ENCODE measurements at regions not wholly inside any gene's neighbourhood (a gene's known extent, or its start where the extent isn't known, plus 50 kb on each side); places are given as distances from the start of the nearest gene placed in this dataset.

GRCh38 chr22:34429314-34429713, 509.0 kb upstream of the LARGE1 start:
- no peak for DNase-seq
- H3K27ac ChIP-seq: no peak overlapping the region
- WGBS, 4 donors: 78 to 83% (median 80%) methylated on average over 5 of the region's 5 CpGs
- no peak for TF ChIP-seq POLR2A (IDR thresholded peaks at IDR 0.05)
- TF ChIP-seq, protein P1, sequence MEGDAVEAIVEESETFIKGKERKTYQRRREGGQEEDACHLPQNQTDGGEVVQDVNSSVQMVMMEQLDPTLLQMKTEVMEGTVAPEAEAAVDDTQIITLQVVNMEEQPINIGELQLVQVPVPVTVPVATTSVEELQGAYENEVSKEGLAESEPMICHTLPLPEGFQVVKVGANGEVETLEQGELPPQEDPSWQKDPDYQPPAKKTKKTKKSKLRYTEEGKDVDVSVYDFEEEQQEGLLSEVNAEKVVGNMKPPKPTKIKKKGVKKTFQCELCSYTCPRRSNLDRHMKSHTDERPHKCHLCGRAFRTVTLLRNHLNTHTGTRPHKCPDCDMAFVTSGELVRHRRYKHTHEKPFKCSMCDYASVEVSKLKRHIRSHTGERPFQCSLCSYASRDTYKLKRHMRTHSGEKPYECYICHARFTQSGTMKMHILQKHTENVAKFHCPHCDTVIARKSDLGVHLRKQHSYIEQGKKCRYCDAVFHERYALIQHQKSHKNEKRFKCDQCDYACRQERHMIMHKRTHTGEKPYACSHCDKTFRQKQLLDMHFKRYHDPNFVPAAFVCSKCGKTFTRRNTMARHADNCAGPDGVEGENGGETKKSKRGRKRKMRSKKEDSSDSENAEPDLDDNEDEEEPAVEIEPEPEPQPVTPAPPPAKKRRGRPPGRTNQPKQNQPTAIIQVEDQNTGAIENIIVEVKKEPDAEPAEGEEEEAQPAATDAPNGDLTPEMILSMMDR (IDR thresholded peaks at IDR 0.05): no peak
- H3K9me3 ChIP-seq: peaks cover 0 to 3% (median 0%) of the 10 kb centered on the region in 12 donors
- H3K4me3 ChIP-seq: no peak overlapping the region
- no peaks in the 10 kb centered on the region for H3K36me3 ChIP-seq
- no peaks in the 10 kb centered on the region for H3K4me1 ChIP-seq
- intact Hi-C loops (cut with DNase I): no loop called here
- ATAC-seq: no peak
- H3K27me3 ChIP-seq: peaks cover 0 to 17% (median 0%) of the 10 kb centered on the region in 9 donors

GRCh38 chr22:34430386-34430785, 510.1 kb upstream of the LARGE1 start:
- Histone ChIP-seq H3K9me3 (peaks cover 0 to 3% (median 0%) of the 10 kb centered on the region in 12 donors), H3K4me3 (no peak overlapping the region), H3K27ac (no peak overlapping the region), H3K4me1 (no peaks in the 10 kb centered on the region), H3K27me3 (peaks cover 0 to 8% (median 0%) of the 10 kb centered on the region in 9 donors), H3K36me3 (no peaks in the 10 kb centered on the region)
- DNase-seq (no peak), ATAC-seq (no peak)
- no peak for TF ChIP-seq POLR2A (IDR thresholded peaks at IDR 0.05)
- TF ChIP-seq, protein P1 (IDR thresholded peaks at IDR 0.05): no peak
- intact Hi-C loops (cut with DNase I): no loop called here
- WGBS, 4 donors: 69 to 77% (median 73%) methylated on average over 2 of the region's 2 CpGs

- H3K27ac ChIP-seq: no peak overlapping the region
- TF ChIP-seq, protein P1 (IDR thresholded peaks at IDR 0.05): no peak
- no peak for TF ChIP-seq POLR2A (IDR thresholded peaks at IDR 0.05)
- peaks cover 0 to 3% (median 0%) of the 10 kb centered on the region in 9 donors for H3K27me3 ChIP-seq
- H3K4me1 ChIP-seq: no peaks in the 10 kb centered on the region
- no peak for DNase-seq
- H3K9me3 ChIP-seq: no peaks in the 10 kb centered on the region
- no peak overlapping the region for H3K4me3 ChIP-seq
- ATAC-seq: no peak
- H3K36me3 ChIP-seq: no peaks in the 10 kb centered on the region
- intact Hi-C loops (cut with DNase I): no loop called here
Measured at GRCh38 chr22:34434371-34434770, 514.1 kb upstream of the LARGE1 start.

GRCh38 chr22:34437140-34437539, 516.9 kb upstream of the LARGE1 start:
- ATAC-seq: no peak
- 68 to 87% (median 86%) methylated on average over 1 of the region's 1 CpG for WGBS, 4 donors

More at GRCh38 chr22:34437140-34437539, 516.9 kb upstream of the LARGE1 start:
- no peaks in the 10 kb centered on the region for H3K9me3 ChIP-seq
- no peaks in the 10 kb centered on the region for H3K36me3 ChIP-seq
- no peaks in the 10 kb centered on the region for H3K4me1 ChIP-seq
- DNase-seq: no peak
- intact Hi-C loops (cut with DNase I): loop anchor here in 1 of 10 donors (5.0 kb wide), 1 partner anchor 240 kb away; no protein-coding TSS in a partner anchor
- H3K27ac ChIP-seq: no peak overlapping the region
- no peak for TF ChIP-seq POLR2A (IDR thresholded peaks at IDR 0.05)
- TF ChIP-seq, protein P1 (IDR thresholded peaks at IDR 0.05): no peak
- H3K4me3 ChIP-seq: no peak overlapping the region
- H3K27me3 ChIP-seq: peaks cover 0 to 3% (median 0%) of the 10 kb centered on the region in 9 donors

All from heart left ventricle (tissue), 16 donors.